ENCODE measurements at regions not wholly inside any gene's neighbourhood (a gene's known extent, or its start where the extent isn't known, plus 50 kb on each side); places are given as distances from the start of the nearest gene placed in this dataset.

- no peak for DNase-seq (ENCODE audit: low read depth)
These were observed 1156.9 kb downstream of the BRD1 start for GRCh38 chr22:48670731-48671130.

GRCh38 chr22:48669986-48670716 lies 1157.5 kb downstream of the BRD1 start:
- DNase-seq (ENCODE audit: low read depth), result no peak

- DNase-seq (ENCODE audit: low read depth), result no peak
These were observed 1158.4 kb downstream of the BRD1 start for GRCh38 chr22:48669226-48669625.

DNA sequence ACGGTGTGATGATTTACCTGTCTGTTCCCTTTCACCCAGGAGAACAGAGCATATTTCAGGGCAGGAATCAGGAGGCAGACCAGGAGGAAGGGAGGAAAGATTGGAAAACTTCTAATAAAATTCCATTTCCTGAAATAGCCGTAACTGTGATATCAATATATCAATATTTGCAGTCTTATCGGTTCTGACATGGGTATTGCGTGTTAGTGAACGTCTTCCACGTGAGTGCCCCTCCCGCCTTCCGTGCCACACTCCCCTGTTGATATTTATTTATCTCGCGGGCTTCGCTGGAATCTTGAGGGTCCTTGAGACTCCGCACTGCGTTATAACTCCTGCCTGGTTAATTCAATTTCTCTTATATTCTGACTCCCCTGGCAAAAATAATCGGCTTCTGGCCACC lies 1160.4 kb downstream of the BRD1 start:
- DNase-seq (ENCODE audit: low read depth), result no peak

GRCh38 chr22:48666620-48667019 lies 1161.1 kb downstream of the BRD1 start:
- no peak for DNase-seq (ENCODE audit: low read depth)

GRCh38 chr22:48665311-48665995 lies 1162.2 kb downstream of the BRD1 start:
- DNase-seq (ENCODE audit: low read depth), result no peak

DNA sequence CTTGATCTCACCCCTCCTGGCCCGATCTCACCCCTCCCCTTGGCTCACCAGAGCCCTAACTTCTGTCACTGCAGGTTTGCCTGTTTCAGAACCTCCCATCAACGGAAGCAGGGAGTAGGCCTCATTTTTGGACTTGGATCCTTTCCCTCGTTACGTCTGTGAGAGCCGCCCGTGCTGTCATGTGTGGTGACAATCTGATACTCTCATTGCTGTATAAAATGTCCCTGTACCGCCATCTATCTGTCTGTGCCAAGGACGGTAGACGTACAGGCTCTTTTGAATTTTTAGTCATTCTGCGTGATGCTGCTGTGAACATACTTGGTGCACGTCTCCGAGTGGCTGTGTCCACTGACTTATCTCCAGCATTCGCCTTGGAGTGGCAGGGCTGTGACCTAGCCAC lies 1163.1 kb downstream of the BRD1 start:
- no peak for DNase-seq (ENCODE audit: low read depth)

DNA sequence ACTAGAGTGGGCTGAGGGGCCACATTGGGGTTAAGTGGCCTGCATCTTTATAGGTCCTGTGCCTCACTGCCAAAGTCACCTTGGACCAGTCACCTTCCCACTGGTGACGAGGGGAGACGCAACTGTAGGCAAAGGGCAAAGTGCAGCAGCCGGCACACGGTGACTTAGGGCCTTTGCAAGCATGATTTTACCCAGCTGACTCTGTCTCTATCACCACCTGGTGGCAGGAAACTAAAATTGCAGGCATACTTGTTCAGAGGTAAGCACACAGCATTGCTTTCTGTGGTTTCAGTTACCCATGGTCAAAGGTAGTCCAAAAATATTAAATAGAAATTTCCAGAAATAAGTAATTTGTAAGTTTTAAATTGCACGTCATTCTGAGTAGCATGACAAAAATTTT lies 1164.4 kb downstream of the BRD1 start:
- DNase-seq (ENCODE audit: low read depth), result no peak

DNA sequence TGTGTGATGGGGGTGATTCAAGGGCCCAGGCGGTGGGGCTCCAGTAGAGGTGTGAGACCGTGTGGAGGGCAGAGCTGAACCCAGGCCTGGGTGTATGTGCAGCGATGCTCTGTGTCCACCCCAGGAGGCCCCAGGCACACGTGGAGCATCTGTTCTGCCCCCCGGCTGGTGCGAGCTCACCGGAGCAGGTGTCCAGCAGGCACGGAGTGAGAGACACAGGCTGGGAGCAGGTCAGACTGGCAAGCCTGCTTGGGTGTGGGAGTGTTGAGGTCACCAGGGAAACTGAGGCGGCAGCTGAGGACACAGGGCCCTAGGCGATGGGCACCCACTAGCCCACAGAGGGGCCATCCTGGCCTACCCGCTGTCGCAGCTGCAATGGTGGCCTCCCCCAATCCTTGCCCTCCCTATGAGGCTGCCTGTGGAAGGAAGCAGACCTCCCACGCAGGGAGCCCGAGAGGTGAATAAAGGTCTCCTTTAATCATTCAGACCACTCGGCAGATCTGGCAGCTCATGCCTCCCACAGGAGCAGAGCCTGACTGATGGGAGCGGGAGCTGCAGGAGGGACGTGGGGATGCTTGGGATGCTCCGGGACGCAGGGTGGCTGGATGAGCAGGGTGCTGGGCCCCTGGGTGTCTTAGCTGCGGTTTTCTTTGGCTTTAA lies 1165.1 kb downstream of the BRD1 start:
- DNase-seq (ENCODE audit: low read depth), result no peak

GRCh38 chr22:48661984-48662383 lies 1165.7 kb downstream of the BRD1 start:
- no peak for DNase-seq (ENCODE audit: low read depth)

GRCh38 chr22:48660790-48661740 lies 1166.6 kb downstream of the BRD1 start:
- no peak for DNase-seq (ENCODE audit: low read depth)

- DNase-seq (ENCODE audit: low read depth), result no peak
These were observed 1167.4 kb downstream of the BRD1 start for GRCh38 chr22:48660104-48660789.

DNA sequence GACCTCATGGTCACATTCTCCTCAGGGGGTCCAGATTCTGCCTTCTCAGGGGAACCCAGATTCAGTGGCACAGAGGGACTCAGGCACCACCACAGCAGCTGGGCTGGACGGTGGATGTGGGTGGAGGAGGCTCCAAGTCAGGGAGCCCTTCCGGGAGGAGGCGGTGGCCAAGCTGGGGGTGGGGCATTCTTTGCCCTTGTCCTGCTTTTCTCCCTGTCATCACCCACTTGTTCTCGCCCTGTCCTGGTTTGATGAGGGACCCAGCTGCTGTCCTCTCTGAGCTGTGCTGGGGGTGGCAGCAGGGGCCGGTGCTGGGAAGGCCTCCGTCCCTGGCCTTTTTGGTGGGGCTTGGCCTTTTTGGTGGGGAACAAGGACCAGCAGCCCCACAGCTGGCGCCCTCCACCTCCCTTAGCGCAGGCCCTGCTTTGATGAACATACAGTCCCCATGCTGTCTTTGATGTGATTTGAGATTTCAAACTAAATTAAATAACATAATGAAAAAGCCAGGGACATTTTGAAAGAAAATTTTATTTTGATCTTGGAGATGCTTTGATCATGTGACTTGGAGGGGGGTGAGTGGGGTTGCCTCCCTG lies 1168.2 kb downstream of the BRD1 start:
- no peak for DNase-seq (ENCODE audit: low read depth)

DNA sequence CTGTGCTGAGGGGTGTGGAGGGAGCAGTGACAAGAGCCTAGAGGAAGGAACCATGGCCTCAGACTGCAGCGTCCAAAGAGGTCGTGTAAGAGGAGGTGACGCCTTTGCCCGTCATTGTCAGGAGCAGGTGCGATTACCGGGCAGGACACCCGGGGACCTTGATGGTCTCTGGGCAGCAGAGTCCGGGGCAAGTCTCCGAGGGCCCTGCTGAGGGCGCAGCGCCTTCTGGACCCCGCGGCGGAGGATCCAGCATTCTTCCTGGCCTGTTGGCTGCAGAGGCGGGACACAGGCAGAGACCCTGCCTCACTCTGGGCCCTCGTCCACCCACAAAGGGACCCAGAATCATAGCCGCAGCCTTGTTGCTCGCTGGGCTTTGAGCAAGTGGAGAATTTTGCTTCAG lies 1168.8 kb downstream of the BRD1 start:
- no peak for DNase-seq (ENCODE audit: low read depth)

DNA sequence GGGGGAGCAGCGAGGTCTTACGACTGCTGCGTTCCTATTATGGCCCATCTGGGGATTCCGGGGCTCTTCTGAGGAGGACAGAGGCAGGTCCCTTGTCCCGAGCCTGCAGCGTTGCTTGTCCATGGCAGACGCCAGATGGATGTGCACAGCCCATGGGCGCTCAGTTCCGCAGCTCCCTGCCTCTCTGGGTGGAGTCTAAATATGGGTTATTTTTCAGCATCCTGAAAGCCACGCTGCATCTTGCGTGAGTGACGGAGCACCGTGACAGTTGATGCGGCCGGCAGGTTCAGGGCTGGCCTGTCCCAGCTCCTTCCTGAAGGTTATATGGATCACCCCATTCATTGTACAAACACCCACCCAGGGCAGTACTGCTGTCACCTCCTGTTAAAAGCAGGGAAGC lies 1169.4 kb downstream of the BRD1 start:
- DNase-seq (ENCODE audit: low read depth), result no peak

GRCh38 chr22:48654492-48654891 lies 1173.2 kb downstream of the BRD1 start:
- no peak for DNase-seq (ENCODE audit: low read depth)

DNA sequence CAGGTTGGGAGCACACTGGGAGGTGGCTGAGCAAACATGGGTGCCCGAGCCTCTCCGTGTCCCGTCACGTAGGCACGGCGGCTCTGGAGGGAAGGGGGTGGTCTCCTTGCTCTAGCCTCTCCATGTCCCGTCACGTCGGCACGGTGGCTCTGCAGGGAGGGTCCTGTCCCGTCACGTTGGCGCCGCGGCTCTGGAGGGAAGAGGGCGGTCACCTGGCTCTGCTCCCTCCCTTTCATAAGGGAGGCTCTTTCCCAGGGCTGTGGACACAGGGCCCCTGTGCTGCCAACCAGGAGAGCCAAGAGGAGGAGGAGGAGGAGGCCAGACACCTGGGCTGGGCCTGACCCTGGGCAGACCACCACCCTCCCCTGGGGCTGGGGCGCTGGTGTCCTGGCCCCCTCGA lies 1173.7 kb downstream of the BRD1 start:
- no peak for DNase-seq (ENCODE audit: low read depth)

DNA sequence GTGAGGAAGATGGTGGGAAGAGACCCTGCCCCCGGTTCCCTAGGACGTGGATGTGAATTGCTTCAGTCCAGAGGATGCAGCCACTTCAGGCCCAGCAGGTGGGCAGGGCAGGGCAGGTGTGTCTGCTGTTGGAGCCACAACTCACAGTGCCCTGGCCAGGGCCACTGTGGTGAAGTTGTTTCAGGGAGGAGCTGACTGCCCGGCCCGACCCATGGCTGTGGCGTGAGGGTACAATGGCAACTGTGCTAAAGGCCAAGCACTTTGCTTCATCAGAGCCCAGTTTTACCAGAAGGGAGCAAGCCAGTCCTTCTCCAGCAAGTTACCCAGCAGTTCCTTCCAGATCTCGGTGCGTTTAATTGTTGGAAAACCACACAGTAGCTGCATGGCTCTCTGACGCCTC lies 1174.4 kb downstream of the BRD1 start:
- no peak for DNase-seq (ENCODE audit: low read depth)

DNA sequence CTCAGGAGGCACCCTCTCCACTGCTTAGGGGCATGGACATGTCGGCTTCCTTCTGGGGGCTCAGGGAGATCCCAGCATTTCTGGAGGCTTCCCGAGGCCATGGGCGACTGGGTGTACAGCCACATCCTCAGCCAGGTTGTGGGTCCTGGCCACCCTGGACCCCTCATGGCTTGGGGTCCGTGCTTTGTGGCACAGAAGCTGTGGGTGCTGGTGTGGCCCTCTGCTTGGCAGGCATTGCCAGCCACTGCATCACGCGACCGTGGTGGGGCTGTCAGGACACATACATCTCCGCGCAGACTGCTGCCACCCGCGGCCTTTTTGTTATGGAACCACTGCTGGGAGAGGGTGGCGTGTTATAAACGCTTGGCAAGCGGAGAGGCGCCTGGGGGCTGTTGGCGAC lies 1174.9 kb downstream of the BRD1 start:
- no peak for DNase-seq (ENCODE audit: low read depth)

- DNase-seq (ENCODE audit: low read depth), result no peak
These were observed 1175.6 kb downstream of the BRD1 start for GRCh38 chr22:48651981-48652538.
